Peyer's patch (tissue), 4 donors: ENCODE measurements at regions not wholly inside any gene's neighbourhood (a gene's known extent, or its start where the extent isn't known, plus 50 kb on each side); places are given as distances from the start of the nearest gene placed in this dataset.

ENCODE experiments used
- POLR2A ChIP-seq, 2 donors: fragments of 450-650 bp; IDR thresholded peaks; one replicate each; pipeline ENCODE4 v1.5.1; 2017; ENCODE audit warnings: antibody characterized with exemption in 2 of 2, mild to moderate bottlenecking in 2 of 2, moderate library complexity in 2 of 2
- TF ChIP-seq, protein P1 (sequence below), 6 experiments: fragments of 450-650 bp in 4 of 6; fragments of 200-600 bp in 2 of 6; sonication (generic) in 1 of 6; IDR thresholded peaks; one replicate each; pipeline ENCODE4 v1.5.1; 2017 to 2019; ENCODE audit warnings: antibody characterized with exemption in 6 of 6, mild to moderate bottlenecking in 3 of 6, moderate library complexity in 1 of 6

DNA sequence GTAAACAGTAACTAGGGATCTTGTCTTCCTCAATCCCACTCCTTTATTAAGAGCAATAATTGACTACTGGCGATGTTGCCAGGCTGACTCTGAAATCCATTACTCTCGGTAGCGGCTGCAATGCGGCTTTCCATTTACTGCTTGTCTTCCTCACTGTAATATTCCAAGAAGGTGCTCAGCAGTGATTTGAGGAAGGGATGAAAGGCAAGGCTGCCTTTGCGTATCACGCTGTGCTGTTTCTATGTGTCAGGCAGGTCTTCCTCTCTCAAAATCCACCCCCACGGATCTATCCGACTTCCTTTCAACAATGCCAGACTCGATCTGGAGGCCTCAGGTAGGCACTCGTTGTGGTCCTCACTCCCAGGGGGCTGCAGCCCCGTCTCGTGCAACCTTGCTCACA is 261.4 kb upstream of the CDH4 start:
- TF ChIP-seq, protein P1, sequence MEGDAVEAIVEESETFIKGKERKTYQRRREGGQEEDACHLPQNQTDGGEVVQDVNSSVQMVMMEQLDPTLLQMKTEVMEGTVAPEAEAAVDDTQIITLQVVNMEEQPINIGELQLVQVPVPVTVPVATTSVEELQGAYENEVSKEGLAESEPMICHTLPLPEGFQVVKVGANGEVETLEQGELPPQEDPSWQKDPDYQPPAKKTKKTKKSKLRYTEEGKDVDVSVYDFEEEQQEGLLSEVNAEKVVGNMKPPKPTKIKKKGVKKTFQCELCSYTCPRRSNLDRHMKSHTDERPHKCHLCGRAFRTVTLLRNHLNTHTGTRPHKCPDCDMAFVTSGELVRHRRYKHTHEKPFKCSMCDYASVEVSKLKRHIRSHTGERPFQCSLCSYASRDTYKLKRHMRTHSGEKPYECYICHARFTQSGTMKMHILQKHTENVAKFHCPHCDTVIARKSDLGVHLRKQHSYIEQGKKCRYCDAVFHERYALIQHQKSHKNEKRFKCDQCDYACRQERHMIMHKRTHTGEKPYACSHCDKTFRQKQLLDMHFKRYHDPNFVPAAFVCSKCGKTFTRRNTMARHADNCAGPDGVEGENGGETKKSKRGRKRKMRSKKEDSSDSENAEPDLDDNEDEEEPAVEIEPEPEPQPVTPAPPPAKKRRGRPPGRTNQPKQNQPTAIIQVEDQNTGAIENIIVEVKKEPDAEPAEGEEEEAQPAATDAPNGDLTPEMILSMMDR (IDR thresholded peaks at IDR 0.05): no peak
- TF ChIP-seq POLR2A (IDR thresholded peaks at IDR 0.05): no peak
